MCF 10A (cell line): ENCODE measurements at regions not wholly inside any gene's neighbourhood (a gene's known extent, or its start where the extent isn't known, plus 50 kb on each side); places are given as distances from the start of the nearest gene placed in this dataset.

Source experiments
- BruUV-seq: library from RNA; stranded (reverse); fragments of 400-500 nt; replicated peaks from 2 replicates; lab custom pipeline; 2021; lab: Mats Ljungman, UMichigan
- CTCF ChIA-PET: fragments of 300-600 bp; sonication (Branson Sonifier 250); formaldehyde crosslinking; extraction: SDS; loops from one replicate; lab custom pipeline; 2021; ENCODE audit warnings: antibody characterized with exemption, inconsistent platforms; lab: Yijun Ruan, JAX
- POLR2A ChIA-PET: fragments of 300-600, 350-650 bp; sonication (Branson Sonifier 250); formaldehyde crosslinking; extraction: SDS; loops from one replicate; lab custom pipeline; 2020; ENCODE audit warnings: antibody characterized with exemption, inconsistent platforms; lab: Yijun Ruan, JAX
- DNase-seq: peaks from one replicate; pipeline ENCODE4 v3.0.0-alpha.2; 2018; ENCODE audit not compliant: unreplicated experiment
- H3K27ac Mint-ChIP-seq: one replicate; pipeline ENCODE4 v1.8.0; 2022; ENCODE audit warnings: mild to moderate bottlenecking, low read depth, mixed read lengths; ENCODE audit not compliant: unreplicated experiment
- H3K27me3 Mint-ChIP-seq: one replicate; pipeline ENCODE4 v1.8.0; 2022; ENCODE audit warnings: mixed read lengths; ENCODE audit not compliant: insufficient read depth, unreplicated experiment
- H3K36me3 Mint-ChIP-seq: one replicate; pipeline ENCODE4 v1.8.0; 2022; ENCODE audit warnings: mild to moderate bottlenecking, moderate library complexity, mixed read lengths; ENCODE audit not compliant: insufficient read depth, unreplicated experiment
- H3K4me1 Mint-ChIP-seq: one replicate; pipeline ENCODE4 v1.8.0; 2022; ENCODE audit warnings: mixed read lengths; ENCODE audit not compliant: insufficient read depth, unreplicated experiment
- H3K4me3 Mint-ChIP-seq: one replicate; pipeline ENCODE4 v1.8.0; 2022; ENCODE audit warnings: mild to moderate bottlenecking, moderate library complexity, mixed read lengths; ENCODE audit not compliant: unreplicated experiment
- H3K9me3 Mint-ChIP-seq: one replicate; pipeline ENCODE4 v1.8.0; 2022; ENCODE audit warnings: mixed read lengths; ENCODE audit not compliant: unreplicated experiment
- CTCF ChIP-seq: fragments of 200-600 bp; IDR thresholded peaks from one replicate; pipeline ENCODE4 v1.8.0; 2022; ENCODE audit warnings: antibody characterized with exemption, mild to moderate bottlenecking; ENCODE audit not compliant: unreplicated experiment
- intact Hi-C: fragments of 100-400 bp; cut with micrococcal nuclease; formaldehyde crosslinking; loops from 2 replicates; pipeline ENCODE4 v1.14.1; 2022

DNA sequence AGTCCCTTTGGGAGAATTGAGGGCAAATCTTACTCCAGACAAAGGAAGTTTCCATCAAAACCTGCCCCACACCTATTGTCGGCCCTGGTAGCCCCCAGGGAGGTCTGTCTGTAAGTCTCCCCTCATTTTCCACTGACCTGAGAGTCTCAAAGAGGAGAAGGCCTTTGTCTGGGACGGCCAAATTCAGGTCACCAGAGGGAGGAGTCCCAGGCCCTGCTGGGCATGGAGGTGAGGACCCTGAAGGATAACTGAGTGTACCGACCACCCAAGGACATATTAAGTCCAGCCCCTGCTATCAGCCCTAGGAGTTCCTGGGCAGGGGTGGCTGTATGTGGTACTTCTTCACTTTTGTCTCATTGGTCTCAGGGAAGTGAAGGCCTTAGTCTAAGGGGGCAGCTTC, 229.9 kb downstream of the FGF13 start:
- intact Hi-C loops, result no loop called here
- H3K27me3 Mint-ChIP-seq, result no peaks in the 10 kb centered on the region
- ChIA-PET CTCF (no interaction called here), POLR2A (no interaction called here)
- DNase-seq, result no peak
- H3K4me3 Mint-ChIP-seq, result no peak overlapping the region
- H3K36me3 Mint-ChIP-seq, result no peaks in the 10 kb centered on the region
- no peak for TF ChIP-seq CTCF
- BruUV-seq, result no TSS peak
- H3K9me3 Mint-ChIP-seq, result peaks cover 18% of the 10 kb centered on the region
- H3K4me1 Mint-ChIP-seq, result no peaks in the 10 kb centered on the region
- H3K27ac Mint-ChIP-seq, result no peak overlapping the region

- ChIA-PET POLR2A (no interaction called here), CTCF (no interaction called here)
- no peak overlapping the region for H3K27ac Mint-ChIP-seq
- TF ChIP-seq CTCF, result no peak
- peaks cover 15% of the 10 kb centered on the region for H3K9me3 Mint-ChIP-seq
- H3K4me1 Mint-ChIP-seq, result no peaks in the 10 kb centered on the region
- intact Hi-C loops, result no loop called here
- no peaks in the 10 kb centered on the region for H3K27me3 Mint-ChIP-seq
- no peak overlapping the region for H3K4me3 Mint-ChIP-seq
- no TSS peak for BruUV-seq
- H3K36me3 Mint-ChIP-seq, result no peaks in the 10 kb centered on the region
- no peak for DNase-seq
Observed at GRCh38 chrX:138463476-138463875, 248.0 kb downstream of the FGF13 start.
